Astrocyte (in vitro differentiated cells and primary cell): ENCODE measurements at regions not wholly inside any gene's neighbourhood (a gene's known extent, or its start where the extent isn't known, plus 50 kb on each side); places are given as distances from the start of the nearest gene placed in this dataset.

Experiments used
- EZH2 ChIP-seq: IDR thresholded peaks from 2 replicates; pipeline ENCODE4 v1.6.1; 2012; ENCODE audit warnings: mild to moderate bottlenecking, low read length, inconsistent platforms; ENCODE audit not compliant: insufficient read depth
- TF ChIP-seq, protein P1 (sequence below): IDR thresholded peaks from 2 replicates; pipeline ENCODE4 v1.5.1; 2011; ENCODE audit warnings: low read depth, mild to moderate bottlenecking, inconsistent platforms, low read length, moderate library complexity; ENCODE audit not compliant: insufficient read depth

DNA sequence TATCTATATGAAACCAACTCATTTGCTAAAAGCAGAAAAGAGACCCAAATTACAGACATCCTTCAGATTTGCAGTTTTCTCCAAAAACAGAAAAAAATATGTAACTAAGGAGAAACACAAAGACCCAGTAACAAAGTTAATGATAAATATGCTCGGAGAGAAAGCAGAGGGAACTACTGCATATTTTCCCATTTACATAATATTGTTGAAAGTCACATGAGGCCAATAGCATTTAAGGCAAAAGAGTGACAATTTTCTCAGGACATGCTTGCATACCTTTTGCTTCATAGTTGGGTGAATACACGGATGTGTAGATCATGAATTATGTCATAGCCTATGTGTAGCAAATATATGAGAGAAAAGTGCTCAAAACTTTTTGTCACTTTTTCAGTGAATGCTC, 310.3 kb downstream of the EFNB2 start:
- no peak for TF ChIP-seq EZH2
- TF ChIP-seq, protein P1, sequence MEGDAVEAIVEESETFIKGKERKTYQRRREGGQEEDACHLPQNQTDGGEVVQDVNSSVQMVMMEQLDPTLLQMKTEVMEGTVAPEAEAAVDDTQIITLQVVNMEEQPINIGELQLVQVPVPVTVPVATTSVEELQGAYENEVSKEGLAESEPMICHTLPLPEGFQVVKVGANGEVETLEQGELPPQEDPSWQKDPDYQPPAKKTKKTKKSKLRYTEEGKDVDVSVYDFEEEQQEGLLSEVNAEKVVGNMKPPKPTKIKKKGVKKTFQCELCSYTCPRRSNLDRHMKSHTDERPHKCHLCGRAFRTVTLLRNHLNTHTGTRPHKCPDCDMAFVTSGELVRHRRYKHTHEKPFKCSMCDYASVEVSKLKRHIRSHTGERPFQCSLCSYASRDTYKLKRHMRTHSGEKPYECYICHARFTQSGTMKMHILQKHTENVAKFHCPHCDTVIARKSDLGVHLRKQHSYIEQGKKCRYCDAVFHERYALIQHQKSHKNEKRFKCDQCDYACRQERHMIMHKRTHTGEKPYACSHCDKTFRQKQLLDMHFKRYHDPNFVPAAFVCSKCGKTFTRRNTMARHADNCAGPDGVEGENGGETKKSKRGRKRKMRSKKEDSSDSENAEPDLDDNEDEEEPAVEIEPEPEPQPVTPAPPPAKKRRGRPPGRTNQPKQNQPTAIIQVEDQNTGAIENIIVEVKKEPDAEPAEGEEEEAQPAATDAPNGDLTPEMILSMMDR: no peak
